ENCODE measurements at regions not wholly inside any gene's neighbourhood (a gene's known extent, or its start where the extent isn't known, plus 50 kb on each side); places are given as distances from the start of the nearest gene placed in this dataset.

GRCh38 chr15:61449186-61449702, 220.1 kb upstream of the RORA start:
- no peaks in the 10 kb centered on the region for H3K27me3 ChIP-seq
- H3K36me3 ChIP-seq (ENCODE audit: low read depth, missing control alignments) = no peaks in the 10 kb centered on the region
- intact Hi-C loops (cut with DNase I; ENCODE audit: low total_unique reads) = no loop called here
- TF ChIP-seq POLR2A (IDR thresholded peaks at IDR 0.05) = no peak
- TF ChIP-seq CTCF (IDR thresholded peaks at IDR 0.05) = no peak
- no peak for DNase-seq
- no peak overlapping the region for H3K4me3 ChIP-seq
- H3K9me3 ChIP-seq = no peaks in the 10 kb centered on the region
- H3K27ac ChIP-seq = no peak overlapping the region
- H3K4me1 ChIP-seq = no peaks in the 10 kb centered on the region

GRCh38 chr15:61447981-61448380, 218.9 kb upstream of the RORA start:
- no peak overlapping the region for H3K4me3 ChIP-seq

GRCh38 chr15:61444585-61444984, 215.5 kb upstream of the RORA start:
- intact Hi-C loops (cut with DNase I; ENCODE audit: low total_unique reads) = no loop called here
- no peak overlapping the region for H3K27ac ChIP-seq
- no peaks in the 10 kb centered on the region for H3K4me1 ChIP-seq
- WGBS, 2 donors = 82 to 90% methylated on average over 2 of the region's 2 CpGs
- no peak overlapping the region for H3K4me3 ChIP-seq
- H3K27me3 ChIP-seq = no peaks in the 10 kb centered on the region
- no peaks in the 10 kb centered on the region for H3K36me3 ChIP-seq (ENCODE audit: low read depth, missing control alignments)
- no peaks in the 10 kb centered on the region for H3K9me3 ChIP-seq
- DNase-seq = no peak
- TF ChIP-seq POLR2A (IDR thresholded peaks at IDR 0.05) (no peak), CTCF (IDR thresholded peaks at IDR 0.05) (no peak)

More at GRCh38 chr15:61447981-61448380, 218.9 kb upstream of the RORA start:
- intact Hi-C loops (cut with DNase I; ENCODE audit: low total_unique reads) = no loop called here
- Histone ChIP-seq H3K4me1 (no peaks in the 10 kb centered on the region), H3K9me3 (no peaks in the 10 kb centered on the region), H3K27me3 (no peaks in the 10 kb centered on the region), H3K36me3 (ENCODE audit: low read depth, missing control alignments) (no peaks in the 10 kb centered on the region), H3K27ac (no peak overlapping the region)
- WGBS, 2 donors = 75 to 82% methylated on average over 4 of the region's 4 CpGs
- no peak for TF ChIP-seq CTCF (IDR thresholded peaks at IDR 0.05)
- no peak for TF ChIP-seq POLR2A (IDR thresholded peaks at IDR 0.05)
- DNase-seq = no peak

- Histone ChIP-seq H3K9me3 (no peaks in the 10 kb centered on the region), H3K4me3 (no peak overlapping the region), H3K27me3 (no peaks in the 10 kb centered on the region), H3K36me3 (ENCODE audit: low read depth, missing control alignments) (no peaks in the 10 kb centered on the region), H3K27ac (no peak overlapping the region), H3K4me1 (no peaks in the 10 kb centered on the region)
- TF ChIP-seq CTCF (IDR thresholded peaks at IDR 0.05) (no peak), POLR2A (IDR thresholded peaks at IDR 0.05) (no peak)
- DNase-seq = no peak
- 92 to 100% methylated on average over 1 of the region's 1 CpG for WGBS, 2 donors
- intact Hi-C loops (cut with DNase I; ENCODE audit: low total_unique reads) = no loop called here
Measured at GRCh38 chr15:61442821-61443220, 213.7 kb upstream of the RORA start.

- intact Hi-C loops (cut with DNase I; ENCODE audit: low total_unique reads) = no loop called here
- Histone ChIP-seq H3K27me3 (no peaks in the 10 kb centered on the region), H3K27ac (no peak overlapping the region), H3K9me3 (no peaks in the 10 kb centered on the region), H3K4me1 (no peaks in the 10 kb centered on the region), H3K4me3 (no peak overlapping the region), H3K36me3 (ENCODE audit: low read depth, missing control alignments) (no peaks in the 10 kb centered on the region)
- TF ChIP-seq POLR2A (IDR thresholded peaks at IDR 0.05) (no peak), CTCF (IDR thresholded peaks at IDR 0.05) (no peak)
- no peak for DNase-seq
Measured at GRCh38 chr15:61441891-61442290, 212.8 kb upstream of the RORA start.
